ENCODE measurements at regions not wholly inside any gene's neighbourhood (a gene's known extent, or its start where the extent isn't known, plus 50 kb on each side); places are given as distances from the start of the nearest gene placed in this dataset.

- TF ChIP-seq EP400 (IDR thresholded peaks at IDR 0.05), result no peak
- TF ChIP-seq POLR2AphosphoS5 (IDR thresholded peaks at IDR 0.05; ENCODE audit: control insufficient read depth, insufficient read depth, low read depth, low read length), result no peak
- TF ChIP-seq NR3C1 (CRISPR knock-in tag; IDR thresholded peaks at IDR 0.05), result no peak
- TF ChIP-seq ZNF143 (CRISPR knock-in tag; IDR thresholded peaks at IDR 0.05), result no peak
- TF ChIP-seq CHD1 (IDR thresholded peaks at IDR 0.05; ENCODE audit: low read length), result no peak
These were observed 188.2 kb upstream of the TSC22D1 start for GRCh38 chr13:44764302-44764692.
